ENCODE measurements at regions not wholly inside any gene's neighbourhood (a gene's known extent, or its start where the extent isn't known, plus 50 kb on each side); places are given as distances from the start of the nearest gene placed in this dataset.
A peak's percentile ranks its signal among the peaks of the same experiment; 100 is the strongest.

GRCh38 chr2:82279367-82279766 is 1974.8 kb upstream of the LRRTM1 start:
- Histone ChIP-seq H3K27me3 (ENCODE audit: control insufficient read depth in 3 of 3, insufficient read depth in 3 of 3, low read length in 2 of 3) (no peaks in the 10 kb centered on the region), H3K4me1 (ENCODE audit: control insufficient read depth in 5 of 5, insufficient read depth in 5 of 5, low read length in 5 of 5) (peaks cover 0 to 3% (median 0%) of the 10 kb centered on the region in 5 donors), H3K36me3 (ENCODE audit: control insufficient read depth in 4 of 4, insufficient read depth in 4 of 4, low read length in 4 of 4) (no peaks in the 10 kb centered on the region), H3K4me3 (no peak overlapping the region), H3K9ac (ENCODE audit: insufficient read depth in 1 of 2, low read length in 2 of 2) (no peak overlapping the region), H3K9me3 (ENCODE audit: control insufficient read depth in 4 of 4, insufficient read depth in 3 of 4, low read length in 3 of 4) (peaks cover 0 to 9% (median 2%) of the 10 kb centered on the region in 4 donors), H3K27ac (ENCODE audit: low read depth in 1 of 2, low read length in 1 of 2) (no peak overlapping the region)
- ATAC-seq (ENCODE audit: insufficient read depth, low FRiP score) = no peak
- DNase-seq = no peak
- WGBS, 2 donors = 62 to 72% methylated on average over 1 of the region's 1 CpG
- TF ChIP-seq CTCF (IDR thresholded peaks at IDR 0.05; ENCODE audit: control extremely low read depth, extremely low read depth) = no peak

- Histone ChIP-seq H3K36me3 (ENCODE audit: control insufficient read depth in 4 of 4, insufficient read depth in 4 of 4, low read length in 4 of 4) (no peaks in the 10 kb centered on the region), H3K9ac (ENCODE audit: insufficient read depth in 1 of 2, low read length in 2 of 2) (no peak overlapping the region), H3K4me1 (ENCODE audit: control insufficient read depth in 5 of 5, insufficient read depth in 5 of 5, low read length in 5 of 5) (peaks cover 0 to 3% (median 0%) of the 10 kb centered on the region in 5 donors), H3K27me3 (ENCODE audit: control insufficient read depth in 3 of 3, insufficient read depth in 3 of 3, low read length in 2 of 3) (no peaks in the 10 kb centered on the region), H3K4me3 (no peak overlapping the region), H3K27ac (ENCODE audit: low read depth in 1 of 2, low read length in 1 of 2) (no peak overlapping the region), H3K9me3 (ENCODE audit: control insufficient read depth in 4 of 4, insufficient read depth in 3 of 4, low read length in 3 of 4) (peaks cover 0 to 9% (median 2%) of the 10 kb centered on the region in 4 donors)
- no peak for DNase-seq
- ATAC-seq (ENCODE audit: insufficient read depth, low FRiP score) = no peak
- WGBS, 2 donors = 69 to 70% methylated on average over 1 of the region's 1 CpG
- TF ChIP-seq CTCF (IDR thresholded peaks at IDR 0.05; ENCODE audit: control extremely low read depth, extremely low read depth) = no peak
Observed at GRCh38 chr2:82278416-82278815, 1973.9 kb upstream of the LRRTM1 start.

- Histone ChIP-seq H3K4me1 (ENCODE audit: control insufficient read depth in 5 of 5, insufficient read depth in 5 of 5, low read length in 5 of 5) (peaks cover 0 to 3% (median 0%) of the 10 kb centered on the region in 5 donors), H3K27me3 (ENCODE audit: control insufficient read depth in 3 of 3, insufficient read depth in 3 of 3, low read length in 2 of 3) (no peaks in the 10 kb centered on the region), H3K9ac (ENCODE audit: insufficient read depth in 1 of 2, low read length in 2 of 2) (no peak overlapping the region), H3K27ac (ENCODE audit: low read depth in 1 of 2, low read length in 1 of 2) (no peak overlapping the region), H3K36me3 (ENCODE audit: control insufficient read depth in 4 of 4, insufficient read depth in 4 of 4, low read length in 4 of 4) (no peaks in the 10 kb centered on the region), H3K9me3 (ENCODE audit: control insufficient read depth in 4 of 4, insufficient read depth in 3 of 4, low read length in 3 of 4) (peaks cover 0 to 3% (median under 1%) of the 10 kb centered on the region in 4 donors), H3K4me3 (no peak overlapping the region)
- 85 to 92% methylated on average over 2 of the region's 2 CpGs for WGBS, 2 donors
- ATAC-seq (ENCODE audit: insufficient read depth, low FRiP score) = no peak
- DNase-seq = no peak
- no peak for TF ChIP-seq CTCF (IDR thresholded peaks at IDR 0.05; ENCODE audit: control extremely low read depth, extremely low read depth)
Observed at GRCh38 chr2:82275599-82275998, 1971.0 kb upstream of the LRRTM1 start.

- no peak for TF ChIP-seq CTCF (IDR thresholded peaks at IDR 0.05; ENCODE audit: control extremely low read depth, extremely low read depth)
- H3K27ac ChIP-seq (ENCODE audit: low read depth in 1 of 2, low read length in 1 of 2) = no peak overlapping the region
- no peaks in the 10 kb centered on the region for H3K36me3 ChIP-seq (ENCODE audit: control insufficient read depth in 4 of 4, insufficient read depth in 4 of 4, low read length in 4 of 4)
- ATAC-seq (ENCODE audit: insufficient read depth, low FRiP score) = no peak
- H3K4me1 ChIP-seq (ENCODE audit: control insufficient read depth in 5 of 5, insufficient read depth in 5 of 5, low read length in 5 of 5) = peaks cover 0 to 9% (median 0%) of the 10 kb centered on the region in 5 donors
- H3K9ac ChIP-seq (ENCODE audit: insufficient read depth in 1 of 2, low read length in 2 of 2) = no peak overlapping the region
- peak in 2 of 3 donors; percentile 81 to 90 for DNase-seq
- no peak overlapping the region for H3K4me3 ChIP-seq
- H3K9me3 ChIP-seq (ENCODE audit: control insufficient read depth in 4 of 4, insufficient read depth in 3 of 4, low read length in 3 of 4) = no peaks in the 10 kb centered on the region
- no peaks in the 10 kb centered on the region for H3K27me3 ChIP-seq (ENCODE audit: control insufficient read depth in 3 of 3, insufficient read depth in 3 of 3, low read length in 2 of 3)
Observed at GRCh38 chr2:82268446-82268845, 1963.9 kb upstream of the LRRTM1 start.
